K562 (cell line): ENCODE measurements at regions not wholly inside any gene's neighbourhood (a gene's known extent, or its start where the extent isn't known, plus 50 kb on each side); places are given as distances from the start of the nearest gene placed in this dataset.

Source experiments
- CTCF ChIP-seq, 3 experiments: IDR thresholded peaks in 2 of 3; conservative IDR thresholded peaks in 1 of 3; 2 replicates each; pipeline ENCODE4 v1.5.1; 2011 to 2012; ENCODE audit warnings: low read length in 3 of 3, mild to moderate bottlenecking in 3 of 3, control low read depth in 2 of 3, improper control_type of control experiment in 1 of 3, inconsistent platforms in 1 of 3, low read depth in 1 of 3, mixed read lengths in 1 of 3, moderate library complexity in 1 of 3; ENCODE audit not compliant: insufficient read depth in 2 of 3
- REST ChIP-seq, 2 experiments: fragments of 450-650 bp; formaldehyde crosslinking in 1 of 2; IDR thresholded peaks; 2 replicates each; pipeline versions ENCODE4 v1.4.0 to v1.6.1; 2014 to 2020; ENCODE audit warnings: mild to moderate bottlenecking in 2 of 2, borderline replicate concordance in 1 of 2, low read depth in 1 of 2
- SIX5 ChIP-seq, 2 experiments: IDR thresholded peaks; 2 replicates each; pipeline ENCODE4 v1.6.1; 2011; ENCODE audit warnings: low read length in 2 of 2, borderline replicate concordance in 1 of 2, low read depth in 1 of 2, mild to moderate bottlenecking in 1 of 2, moderate library complexity in 1 of 2; ENCODE audit not compliant: insufficient read depth in 1 of 2
- ZBED1 ChIP-seq: IDR thresholded peaks from 2 replicates; pipeline ENCODE4 v1.6.1; 2014
- ZBTB34 ChIP-seq: fragments of 250-450 bp; sonication (Bioruptor Pico); IDR thresholded peaks from 2 replicates; pipeline ENCODE4 v1.8.0; 2021; ENCODE audit warnings: mild to moderate bottlenecking, moderate library complexity
- ZNF239 ChIP-seq: fragments of 250-450 bp; sonication (Bioruptor Pico); IDR thresholded peaks from 2 replicates; pipeline ENCODE4 v1.4.0; 2020; ENCODE audit warnings: mild to moderate bottlenecking
- ZNF274 ChIP-seq: IDR thresholded peaks from 2 replicates; pipeline ENCODE4 v1.6.1; 2011; ENCODE audit warnings: low read depth, mild to moderate bottlenecking, low read length, moderate library complexity, borderline replicate concordance

GRCh38 chr2:6183226-6183625 is 491.0 kb downstream of the SOX11 start:
- TF ChIP-seq ZNF239 (no peak), CTCF (IDR thresholded peaks at IDR 0.05 in 2 of 3, conservative IDR thresholded peaks at IDR 0.05 in 1 of 3; ENCODE audit: insufficient read depth in 2 of 3, low read depth in 1 of 3, low read length in 3 of 3) (no peak), ZBED1 (no peak), ZNF274 (no peak), SIX5 (IDR thresholded peaks at IDR 0.05; ENCODE audit: borderline replicate concordance in 1 of 2, insufficient read depth in 1 of 2, low read depth in 1 of 2, low read length in 2 of 2) (no peak), ZBTB34 (CRISPR knock-in tag) (no peak), REST (IDR thresholded peaks at IDR 0.05; ENCODE audit: borderline replicate concordance) (no peak), REST (CRISPR knock-in tag; IDR thresholded peaks at IDR 0.05; ENCODE audit: low read depth) (no peak)
